Stomach smooth muscle (tissue), 2 donors: ENCODE measurements at regions not wholly inside any gene's neighbourhood (a gene's known extent, or its start where the extent isn't known, plus 50 kb on each side); places are given as distances from the start of the nearest gene placed in this dataset.

Experiments
- H3K27ac ChIP-seq: one replicate; pipeline ENCODE4 v1.7.0; 2013; ENCODE audit warnings: mild to moderate bottlenecking, low read length, inconsistent platforms
- H3K27me3 ChIP-seq, 2 donors: one replicate each; pipeline ENCODE4 v1.7.0; 2013; ENCODE audit warnings: low read length in 2 of 2; ENCODE audit not compliant: insufficient read depth in 2 of 2, control insufficient read depth in 1 of 2
- H3K36me3 ChIP-seq, 2 donors: one replicate each; pipeline ENCODE4 v1.7.0; 2013; ENCODE audit warnings: low read length in 2 of 2; ENCODE audit not compliant: control insufficient read depth in 2 of 2, insufficient read depth in 2 of 2
- H3K4me1 ChIP-seq: one replicate; pipeline ENCODE4 v1.7.0; 2013; ENCODE audit warnings: low read length; ENCODE audit not compliant: control insufficient read depth, insufficient read depth
- H3K4me3 ChIP-seq, 2 donors: one replicate each; pipeline ENCODE4 v1.7.0; 2013; ENCODE audit warnings: low read length in 2 of 2
- H3K9ac ChIP-seq, 2 donors: one replicate each; pipeline ENCODE4 v1.7.0; 2013; ENCODE audit warnings: low read length in 2 of 2, mild to moderate bottlenecking in 1 of 2
- H3K9me3 ChIP-seq, 2 donors: one replicate each; pipeline ENCODE4 v1.7.0; 2013; ENCODE audit warnings: low read length in 2 of 2; ENCODE audit not compliant: control insufficient read depth in 2 of 2
- donor health status: healthy.
- donor health status: Pancreatic carcinoma.

DNA sequence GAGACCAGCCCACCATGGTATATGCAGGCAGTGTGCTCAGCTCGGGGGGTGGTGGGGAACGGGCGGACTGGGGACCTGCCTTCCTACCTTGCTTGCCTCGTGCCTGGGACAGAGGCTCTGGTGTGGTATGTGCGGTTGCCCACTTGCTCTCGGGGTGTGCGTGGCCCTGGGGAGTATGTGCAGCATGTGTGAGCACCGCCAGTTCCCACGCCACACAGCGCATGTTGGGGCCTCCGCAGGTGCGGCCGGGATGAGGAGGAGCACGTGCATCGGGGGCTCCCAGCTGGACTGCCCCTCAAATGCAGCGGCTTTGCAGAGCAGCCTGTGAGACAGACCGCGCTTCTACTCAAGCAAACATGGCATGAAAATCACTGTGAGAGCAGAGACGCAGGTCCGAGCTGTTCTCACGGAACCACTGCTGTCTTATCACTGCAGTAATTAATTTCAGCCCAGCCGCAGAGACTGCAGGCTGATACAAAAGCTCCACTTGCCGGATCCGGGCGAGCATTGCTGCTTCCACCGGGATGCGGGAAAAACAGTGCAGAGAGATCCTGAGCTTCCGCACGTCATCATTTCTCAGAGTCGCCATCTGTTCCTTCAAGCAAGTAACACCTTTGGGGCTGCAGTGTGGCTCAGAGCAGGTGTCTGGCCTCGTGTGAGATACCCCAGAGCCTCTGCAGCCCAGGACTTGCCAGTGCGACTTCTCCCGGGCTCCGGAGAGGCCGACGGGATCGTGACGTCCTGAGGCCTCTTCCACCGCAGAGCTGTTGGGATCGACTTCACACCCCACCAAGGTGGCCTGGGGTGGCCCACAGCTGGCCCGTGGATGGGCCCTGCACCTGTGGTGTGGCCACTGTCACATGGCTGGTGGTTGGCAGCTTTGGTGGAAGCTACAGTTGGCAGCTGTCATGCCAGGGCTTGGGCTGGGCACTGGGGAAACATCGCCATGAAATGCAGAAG is 92.6 kb upstream of the ACTRT2 start:
- no peaks in the 10 kb centered on the region for H3K36me3 ChIP-seq
- H3K4me1 ChIP-seq: no peaks in the 10 kb centered on the region
- H3K4me3 ChIP-seq: no peak overlapping the region
- peaks cover 0 to 5% of the 10 kb centered on the region in 2 donors for H3K9me3 ChIP-seq
- H3K27me3 ChIP-seq: peaks cover 4 to 17% of the 10 kb centered on the region in 2 donors
- H3K27ac ChIP-seq: no peak overlapping the region
- no peak overlapping the region for H3K9ac ChIP-seq

DNA sequence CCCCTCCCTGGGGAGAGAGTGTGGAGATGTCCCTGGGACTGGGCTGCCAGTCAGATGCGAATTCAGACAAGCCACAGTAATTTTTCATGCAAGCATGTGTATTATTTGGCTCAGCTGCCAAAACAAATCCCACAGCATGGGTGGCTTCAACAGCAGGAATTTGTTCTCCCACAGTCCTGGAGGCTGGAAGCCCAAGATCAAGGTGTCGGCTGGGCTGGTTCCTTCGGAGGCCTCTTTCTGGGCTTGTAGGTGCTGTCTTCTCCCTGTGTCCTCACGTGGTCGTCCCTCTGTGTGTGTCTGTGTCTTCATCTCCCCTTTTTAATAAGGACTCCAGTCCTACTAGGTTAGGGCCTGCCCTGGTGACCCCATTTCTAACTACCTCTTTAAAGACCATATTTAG is 91.9 kb upstream of the ACTRT2 start:
- Histone ChIP-seq H3K27me3 (peaks cover 2 to 15% of the 10 kb centered on the region in 2 donors), H3K4me1 (no peaks in the 10 kb centered on the region), H3K9ac (no peak overlapping the region), H3K27ac (no peak overlapping the region), H3K4me3 (no peak overlapping the region), H3K9me3 (peaks cover 0 to 5% of the 10 kb centered on the region in 2 donors), H3K36me3 (no peaks in the 10 kb centered on the region)

DNA sequence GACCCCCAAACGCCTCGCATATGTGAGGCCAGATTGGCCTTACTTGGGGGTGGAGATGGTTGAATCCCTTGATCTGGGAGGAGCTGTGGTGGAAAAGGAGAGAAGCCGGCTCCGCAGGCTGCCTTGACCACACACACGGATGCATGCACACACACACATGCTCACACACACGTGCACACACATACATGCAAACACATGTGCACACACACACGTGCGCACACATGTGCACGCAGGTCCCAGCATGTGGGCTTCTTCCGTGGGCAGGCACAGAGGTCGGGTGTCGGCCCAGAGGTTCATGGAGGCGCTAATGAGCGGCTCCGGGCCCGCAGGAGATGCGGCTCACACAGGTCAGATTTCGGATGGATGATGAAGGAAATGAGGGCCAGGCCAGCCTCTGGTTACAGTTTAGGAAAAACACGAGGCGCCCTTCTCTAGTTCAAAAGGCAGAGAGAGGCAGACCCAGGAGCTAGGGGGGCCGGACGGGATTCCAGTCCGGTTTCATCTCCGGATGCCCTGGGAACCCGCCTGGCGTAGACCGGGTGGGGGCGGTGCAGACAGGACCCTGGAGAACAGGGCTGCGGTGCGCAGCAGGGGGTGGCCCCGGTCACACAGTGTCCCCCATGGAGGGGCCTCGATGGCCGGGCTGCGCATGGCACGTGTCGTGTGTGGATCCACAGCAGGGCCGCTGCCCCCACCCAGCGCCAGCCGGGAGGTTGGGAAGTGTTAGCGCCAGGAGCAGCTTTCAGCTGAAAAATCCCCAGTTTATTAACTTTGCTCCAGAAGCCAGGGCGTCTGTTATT is 91.1 kb upstream of the ACTRT2 start:
- no peak overlapping the region for H3K27ac ChIP-seq
- H3K4me3 ChIP-seq: no peak overlapping the region
- peaks cover 0 to 17% of the 10 kb centered on the region in 2 donors for H3K27me3 ChIP-seq
- H3K4me1 ChIP-seq: no peaks in the 10 kb centered on the region
- H3K36me3 ChIP-seq: no peaks in the 10 kb centered on the region
- no peak overlapping the region for H3K9ac ChIP-seq
- H3K9me3 ChIP-seq: peaks cover 0 to 5% of the 10 kb centered on the region in 2 donors

DNA sequence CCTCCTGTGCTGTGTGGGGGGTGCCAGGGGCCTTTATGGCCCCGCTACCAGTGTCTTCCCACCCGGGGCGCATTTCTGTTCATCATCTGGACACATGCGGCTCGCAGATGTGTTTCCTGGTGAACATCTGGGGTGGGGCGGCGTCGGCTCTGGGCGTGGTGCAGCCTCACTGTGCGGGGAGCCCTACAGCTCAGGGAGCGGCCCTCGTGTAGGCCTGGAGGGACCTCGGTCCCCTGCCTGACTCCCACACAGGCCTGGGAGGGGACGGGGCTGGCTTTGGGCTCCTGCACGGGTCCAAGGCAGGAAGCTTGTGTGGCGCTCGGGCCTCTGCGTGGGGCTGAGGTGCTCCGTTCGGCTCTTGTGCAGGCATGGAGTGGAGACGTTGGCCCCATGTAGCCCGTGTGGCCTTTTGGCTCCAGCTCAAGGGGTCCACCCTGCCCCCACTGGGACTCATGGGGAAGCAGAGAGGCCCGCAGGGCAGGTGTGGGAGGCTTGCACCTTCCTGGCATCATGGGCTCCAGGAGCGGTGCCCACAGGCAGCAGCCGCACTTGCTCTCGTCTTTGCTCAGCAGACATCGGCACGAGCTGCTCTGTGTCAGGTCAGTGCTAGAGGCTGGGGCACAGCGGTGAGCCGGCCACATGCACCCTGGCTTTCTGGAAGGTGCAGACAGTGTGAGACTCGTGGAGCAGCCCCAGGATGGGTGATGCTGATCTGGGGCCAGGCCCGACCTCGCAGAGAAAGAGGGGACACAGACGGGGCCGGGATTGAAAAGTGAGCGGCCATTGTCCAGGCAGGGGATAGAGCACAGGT is 90.1 kb upstream of the ACTRT2 start:
- Histone ChIP-seq H3K9ac (no peak overlapping the region), H3K27me3 (peaks cover 0 to 17% of the 10 kb centered on the region in 2 donors), H3K36me3 (no peaks in the 10 kb centered on the region), H3K27ac (no peak overlapping the region), H3K4me1 (no peaks in the 10 kb centered on the region), H3K4me3 (no peak overlapping the region), H3K9me3 (peaks cover 0 to 5% of the 10 kb centered on the region in 2 donors)

DNA sequence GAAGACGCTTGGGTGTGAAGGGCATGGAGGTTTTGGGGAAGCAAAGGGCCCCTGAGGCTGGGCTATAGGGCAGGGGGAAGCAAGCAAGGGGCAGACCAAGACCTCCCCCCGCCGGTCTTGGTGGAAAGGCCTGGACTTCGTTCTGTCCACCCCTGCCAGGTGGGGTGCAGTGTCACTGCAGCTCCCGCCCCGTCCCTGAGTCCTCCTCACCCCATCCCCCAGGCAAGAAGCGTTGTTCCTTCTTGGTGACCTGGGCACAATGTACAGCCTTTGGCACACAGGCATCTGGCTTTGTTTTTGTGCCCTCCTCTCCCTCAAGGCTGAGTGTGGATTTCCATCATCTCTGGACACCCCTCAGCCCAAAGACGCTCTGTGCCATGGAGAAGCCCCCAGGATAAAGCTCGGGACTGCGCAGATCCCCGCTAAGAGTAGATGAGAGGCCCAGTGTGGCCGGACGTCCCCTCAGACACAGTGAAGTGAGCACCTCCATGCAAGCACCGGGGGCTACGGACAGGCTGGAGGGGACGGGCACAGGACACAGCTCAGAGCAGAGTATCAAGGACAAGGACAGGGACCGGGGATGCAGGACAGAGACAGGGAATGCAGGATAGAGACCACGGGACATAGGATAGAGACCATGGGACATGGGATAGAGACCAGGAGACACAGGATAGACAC is 89.4 kb upstream of the ACTRT2 start:
- H3K4me3 ChIP-seq: no peak overlapping the region
- H3K36me3 ChIP-seq: no peaks in the 10 kb centered on the region
- no peak overlapping the region for H3K9ac ChIP-seq
- H3K9me3 ChIP-seq: peaks cover 0 to 5% of the 10 kb centered on the region in 2 donors
- H3K4me1 ChIP-seq: no peaks in the 10 kb centered on the region
- no peak overlapping the region for H3K27ac ChIP-seq
- peaks cover 4 to 19% of the 10 kb centered on the region in 2 donors for H3K27me3 ChIP-seq

DNA sequence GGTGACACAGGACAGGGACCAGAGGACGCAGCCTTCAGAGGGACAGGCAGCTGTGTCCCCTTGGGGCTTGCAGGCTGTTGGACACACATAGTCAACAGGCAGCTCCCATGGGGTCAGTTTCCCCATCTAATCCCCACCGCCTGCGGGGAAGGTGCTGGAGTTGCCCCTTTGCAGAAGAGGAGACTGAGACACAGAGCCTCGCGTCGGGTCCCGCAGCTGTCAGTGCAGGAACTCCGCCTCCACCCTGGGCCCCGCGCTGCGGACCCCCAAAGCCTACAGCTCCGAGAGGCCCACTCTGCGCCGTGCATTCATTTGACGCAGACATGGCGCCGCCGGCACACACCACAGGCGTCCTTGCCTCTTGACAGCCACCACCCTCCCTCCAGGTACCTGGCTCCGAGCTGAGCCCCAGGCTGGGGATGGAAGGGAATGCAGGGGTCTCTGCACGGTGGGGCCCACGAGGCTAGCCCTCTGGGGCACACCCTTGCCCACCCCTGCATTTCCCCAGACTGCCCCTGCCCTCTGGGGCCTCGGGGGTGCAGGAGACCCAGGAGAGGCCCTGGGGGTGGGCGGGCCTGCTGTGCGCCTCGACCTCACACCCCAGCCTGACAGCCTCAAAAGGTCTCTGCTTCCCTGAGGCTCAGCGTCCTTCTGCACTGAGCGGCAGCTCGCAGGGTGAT is 88.5 kb upstream of the ACTRT2 start:
- Histone ChIP-seq H3K4me3 (no peak overlapping the region), H3K9ac (no peak overlapping the region), H3K27me3 (peaks cover 4 to 19% of the 10 kb centered on the region in 2 donors), H3K27ac (no peak overlapping the region), H3K9me3 (peaks cover 0 to 5% of the 10 kb centered on the region in 2 donors), H3K36me3 (no peaks in the 10 kb centered on the region), H3K4me1 (no peaks in the 10 kb centered on the region)

DNA sequence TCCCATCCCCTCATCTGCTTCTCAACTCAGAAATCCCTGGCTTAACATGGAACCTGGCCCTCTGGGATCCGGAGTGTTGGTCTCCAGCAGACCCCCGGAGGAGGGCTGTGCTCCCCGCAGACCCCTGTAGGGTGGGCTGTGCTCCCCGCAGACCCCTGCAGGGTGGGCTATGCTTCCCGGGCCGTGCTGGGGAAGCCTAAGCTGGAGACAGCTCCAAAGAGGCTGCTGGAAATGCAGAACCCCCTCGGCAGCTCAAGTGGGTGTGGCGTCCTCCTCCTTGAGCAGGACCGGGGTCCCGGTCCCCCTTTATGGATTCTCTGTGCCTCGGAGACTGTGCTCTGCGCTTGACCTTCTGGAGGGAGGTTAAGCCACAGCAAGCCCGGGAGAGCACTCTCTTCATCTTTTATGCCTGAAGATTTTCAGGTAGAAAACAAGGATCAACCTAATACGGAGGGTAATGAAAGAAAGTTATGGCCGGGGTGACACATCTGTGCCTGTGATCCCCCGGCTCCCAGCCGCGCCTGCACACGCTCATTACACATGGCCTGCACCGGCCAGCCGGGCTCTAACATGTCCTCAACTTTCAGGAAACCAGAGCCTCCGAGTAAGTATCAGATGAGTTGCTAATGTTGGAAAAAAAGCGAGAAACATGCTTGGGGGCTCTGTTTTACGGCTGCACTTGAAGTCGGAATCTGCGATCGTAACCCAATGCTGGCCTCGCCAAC is 87.7 kb upstream of the ACTRT2 start:
- H3K36me3 ChIP-seq: no peaks in the 10 kb centered on the region
- peaks cover 4 to 19% of the 10 kb centered on the region in 2 donors for H3K27me3 ChIP-seq
- H3K4me1 ChIP-seq: no peaks in the 10 kb centered on the region
- no peak overlapping the region for H3K27ac ChIP-seq
- no peak overlapping the region for H3K9ac ChIP-seq
- H3K4me3 ChIP-seq: no peak overlapping the region
- peaks cover 0 to 5% of the 10 kb centered on the region in 2 donors for H3K9me3 ChIP-seq

DNA sequence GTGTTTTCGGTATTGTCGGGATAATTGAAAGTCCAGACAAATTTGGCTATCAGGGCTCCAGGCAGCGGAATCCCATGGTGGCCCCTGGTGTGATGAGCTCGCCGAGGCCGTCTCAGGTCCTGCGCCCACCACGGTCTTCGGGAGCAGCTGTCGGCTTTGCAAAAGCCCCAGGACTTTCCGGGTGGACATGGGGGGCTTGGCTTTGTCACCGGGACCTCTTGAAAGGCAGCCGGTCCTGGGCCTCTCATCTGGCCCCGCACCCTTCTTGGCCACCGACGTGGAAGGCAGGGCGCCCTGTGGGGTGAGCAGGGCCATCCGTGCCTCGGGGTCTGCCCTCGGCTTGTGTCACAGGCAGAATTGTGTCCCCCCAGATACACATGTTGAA is 87.1 kb upstream of the ACTRT2 start:
- Histone ChIP-seq H3K27me3 (peaks cover 4 to 19% of the 10 kb centered on the region in 2 donors), H3K27ac (no peak overlapping the region), H3K9me3 (peaks cover 0 to 5% of the 10 kb centered on the region in 2 donors)

DNA sequence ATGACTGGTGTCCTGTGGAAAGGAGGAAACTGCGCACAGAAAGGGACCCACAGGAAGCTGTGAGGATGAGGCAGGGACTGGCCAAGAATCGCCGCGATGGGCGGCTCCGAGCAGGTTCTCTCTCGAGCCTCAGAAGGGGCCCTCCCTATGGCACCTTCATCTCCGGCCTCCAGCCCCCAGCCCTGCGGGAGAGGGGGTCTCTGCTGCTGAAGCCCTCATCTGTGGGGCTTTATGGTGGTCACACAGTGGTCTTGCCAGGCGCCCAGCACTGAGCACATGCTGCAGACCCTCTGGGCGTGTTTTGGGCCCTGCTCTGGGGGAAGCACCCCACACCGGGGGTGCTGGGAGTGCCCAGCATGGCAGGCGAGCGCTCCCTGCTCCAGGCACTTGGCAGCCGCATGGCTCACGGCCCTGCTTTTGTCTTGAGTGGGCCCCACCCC is 86.6 kb upstream of the ACTRT2 start:
- Histone ChIP-seq H3K27ac (no peak overlapping the region), H3K27me3 (peaks cover 4 to 18% of the 10 kb centered on the region in 2 donors), H3K9ac (no peak overlapping the region), H3K4me3 (no peak overlapping the region), H3K9me3 (peaks cover 0 to 4% of the 10 kb centered on the region in 2 donors), H3K36me3 (no peaks in the 10 kb centered on the region), H3K4me1 (no peaks in the 10 kb centered on the region)

More for the DNA sequence above, 87.1 kb upstream of the ACTRT2 start:
- H3K4me1 ChIP-seq: no peaks in the 10 kb centered on the region
- no peak overlapping the region for H3K9ac ChIP-seq
- H3K36me3 ChIP-seq: no peaks in the 10 kb centered on the region
- H3K4me3 ChIP-seq: no peak overlapping the region
